ENCODE measurements at regions not wholly inside any gene's neighbourhood (a gene's known extent, or its start where the extent isn't known, plus 50 kb on each side); places are given as distances from the start of the nearest gene placed in this dataset.

GRCh38 chr14:103271189-103271588, 62.8 kb upstream of the EIF5 start:
- intact Hi-C loops (cut with micrococcal nuclease; ENCODE audit: unreplicated experiment) = no loop called here
- no peaks in the 10 kb centered on the region for H3K27me3 ChIP-seq (replicated peaks; ENCODE audit: control insufficient read depth, insufficient read depth, low read length)
- DNase-seq = no peak
- Mint-ChIP-seq H3K4me1 (ENCODE audit: low read depth, unreplicated experiment) (peaks cover 7% of the 10 kb centered on the region), H3K27ac (ENCODE audit: unreplicated experiment) (no peak overlapping the region), H3K27me3 (ENCODE audit: insufficient read depth, unreplicated experiment) (no peaks in the 10 kb centered on the region), H3K4me3 (ENCODE audit: unreplicated experiment) (no peak overlapping the region), H3K36me3 (ENCODE audit: insufficient read depth, unreplicated experiment) (no peaks in the 10 kb centered on the region), H3K9me3 (ENCODE audit: unreplicated experiment) (no peaks in the 10 kb centered on the region)
- H3K4me3 ChIP-seq (ENCODE audit: low read depth, low read length) = no peak overlapping the region
- H3K9me3 ChIP-seq = no peaks in the 10 kb centered on the region
- ChIA-PET CTCF (no interaction called here), POLR2A (no interaction called here)
- no peak for TF ChIP-seq CTCF (IDR thresholded peaks at IDR 0.05; ENCODE audit: insufficient read depth in 1 of 2, low read depth in 1 of 2, low read length in 1 of 2, severe bottlenecking in 1 of 2, unreplicated experiment in 1 of 2)
- BruUV-seq (replicated peaks) = no TSS peak
- H3K4me1 ChIP-seq = peaks cover 5% of the 10 kb centered on the region; the same call in 1 of the 2 replicates
- no peaks in the 10 kb centered on the region for H3K36me3 ChIP-seq (ENCODE audit: control insufficient read depth, insufficient read depth, low read length)

GRCh38 chr14:103273145-103273744, 60.8 kb upstream of the EIF5 start:
- BruUV-seq (replicated peaks) = no TSS peak
- Mint-ChIP-seq H3K36me3 (ENCODE audit: insufficient read depth, unreplicated experiment) (no peaks in the 10 kb centered on the region), H3K4me1 (ENCODE audit: low read depth, unreplicated experiment) (no peaks in the 10 kb centered on the region), H3K27me3 (ENCODE audit: insufficient read depth, unreplicated experiment) (no peaks in the 10 kb centered on the region), H3K9me3 (ENCODE audit: unreplicated experiment) (no peaks in the 10 kb centered on the region), H3K4me3 (ENCODE audit: unreplicated experiment) (no peak overlapping the region), H3K27ac (ENCODE audit: unreplicated experiment) (no peak overlapping the region)
- Histone ChIP-seq H3K4me3 (ENCODE audit: low read depth, low read length) (no peak overlapping the region), H3K9me3 (no peaks in the 10 kb centered on the region), H3K4me1 (no peaks in the 10 kb centered on the region), H3K36me3 (ENCODE audit: control insufficient read depth, insufficient read depth, low read length) (no peaks in the 10 kb centered on the region), H3K27me3 (replicated peaks; ENCODE audit: control insufficient read depth, insufficient read depth, low read length) (no peaks in the 10 kb centered on the region)
- POLR2A ChIA-PET = no interaction called here
- DNase-seq = no peak
- CTCF ChIA-PET = no interaction called here
- TF ChIP-seq CTCF (IDR thresholded peaks at IDR 0.05; ENCODE audit: insufficient read depth in 1 of 2, low read depth in 1 of 2, low read length in 1 of 2, severe bottlenecking in 1 of 2, unreplicated experiment in 1 of 2) = no peak
- intact Hi-C loops (cut with micrococcal nuclease; ENCODE audit: unreplicated experiment) = no loop called here

GRCh38 chr14:103273745-103274615, 60.1 kb upstream of the EIF5 start:
- Histone ChIP-seq H3K36me3 (ENCODE audit: control insufficient read depth, insufficient read depth, low read length) (no peaks in the 10 kb centered on the region), H3K4me3 (ENCODE audit: low read depth, low read length) (no peak overlapping the region), H3K9me3 (no peaks in the 10 kb centered on the region), H3K27me3 (replicated peaks; ENCODE audit: control insufficient read depth, insufficient read depth, low read length) (no peaks in the 10 kb centered on the region), H3K4me1 (no peaks in the 10 kb centered on the region)
- BruUV-seq (replicated peaks) = no TSS peak
- no peak overlapping the region for H3K27ac Mint-ChIP-seq (ENCODE audit: unreplicated experiment)
- H3K27me3 Mint-ChIP-seq (ENCODE audit: insufficient read depth, unreplicated experiment) = no peaks in the 10 kb centered on the region
- intact Hi-C loops (cut with micrococcal nuclease; ENCODE audit: unreplicated experiment) = no loop called here
- POLR2A ChIA-PET = no interaction called here
- no peak for DNase-seq
- no peak for TF ChIP-seq CTCF (IDR thresholded peaks at IDR 0.05; ENCODE audit: insufficient read depth in 1 of 2, low read depth in 1 of 2, low read length in 1 of 2, severe bottlenecking in 1 of 2, unreplicated experiment in 1 of 2)
- CTCF ChIA-PET = no interaction called here
- no peaks in the 10 kb centered on the region for H3K9me3 Mint-ChIP-seq (ENCODE audit: unreplicated experiment)
- no peaks in the 10 kb centered on the region for H3K4me1 Mint-ChIP-seq (ENCODE audit: low read depth, unreplicated experiment)
- no peaks in the 10 kb centered on the region for H3K36me3 Mint-ChIP-seq (ENCODE audit: insufficient read depth, unreplicated experiment)
- H3K4me3 Mint-ChIP-seq (ENCODE audit: unreplicated experiment) = no peak overlapping the region
